Nucleus accumbens (tissue), 56 donors: ENCODE measurements at regions not wholly inside any gene's neighbourhood (a gene's known extent, or its start where the extent isn't known, plus 50 kb on each side); places are given as distances from the start of the nearest gene placed in this dataset.

Source experiments
- DNase-seq, 56 donors: peaks; one replicate each; lab custom pipeline; 2025; lab: John Stamatoyannopoulos, UW

- DNase-seq: no peak
These were observed 1044.5 kb downstream of the NTRK3 start for GRCh38 chr15:87212041-87212440.

GRCh38 chr15:87211547-87211946, 1045.0 kb downstream of the NTRK3 start:
- no peak for DNase-seq

- DNase-seq: no peak
These were observed 1046.4 kb downstream of the NTRK3 start for GRCh38 chr15:87209891-87210689.

- no peak for DNase-seq
These were observed 1048.5 kb downstream of the NTRK3 start for GRCh38 chr15:87207990-87208580.

DNA sequence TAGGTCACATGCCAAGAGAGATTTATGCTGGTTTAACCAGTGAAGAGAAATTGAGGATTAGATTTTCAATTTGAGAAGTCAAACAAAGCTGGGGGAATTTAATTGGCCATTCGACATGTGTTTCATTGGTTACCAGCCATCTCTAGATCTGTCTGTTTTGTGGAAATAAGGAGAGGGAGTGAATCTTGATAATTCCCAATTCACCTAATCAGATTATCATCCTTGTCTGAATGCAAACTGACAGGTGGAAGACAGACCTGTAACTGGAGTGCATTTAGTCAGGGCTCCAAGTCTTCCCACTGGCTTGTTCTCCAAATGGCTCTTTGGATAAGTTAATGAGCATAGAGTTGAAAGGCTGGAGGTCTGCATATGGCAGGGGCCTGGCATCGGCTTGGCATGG, 1049.3 kb downstream of the NTRK3 start:
- DNase-seq: no peak

DNA sequence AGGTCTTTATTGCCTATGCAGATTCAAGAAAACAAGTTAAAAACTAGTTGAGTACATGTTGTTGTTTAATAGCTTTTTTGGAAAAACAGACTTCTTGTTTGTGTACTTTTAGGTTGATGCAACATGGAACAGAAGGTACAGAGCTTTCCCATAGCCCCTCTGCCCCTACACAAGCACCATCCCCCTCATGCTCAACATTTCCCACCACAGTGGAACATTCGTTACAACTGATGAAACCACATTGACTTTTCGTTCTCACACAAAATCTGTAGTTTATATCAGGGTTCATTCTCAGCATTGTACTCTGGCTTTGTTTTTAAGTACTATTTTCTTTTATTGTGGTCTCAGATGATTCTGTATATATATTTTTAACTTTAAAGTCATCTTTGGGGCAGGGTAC, 1054.6 kb downstream of the NTRK3 start:
- no peak for DNase-seq

- no peak for DNase-seq
These were observed 1056.4 kb downstream of the NTRK3 start for GRCh38 chr15:87200149-87200548.

- DNase-seq: no peak
These were observed 1058.6 kb downstream of the NTRK3 start for GRCh38 chr15:87197981-87198380.

DNA sequence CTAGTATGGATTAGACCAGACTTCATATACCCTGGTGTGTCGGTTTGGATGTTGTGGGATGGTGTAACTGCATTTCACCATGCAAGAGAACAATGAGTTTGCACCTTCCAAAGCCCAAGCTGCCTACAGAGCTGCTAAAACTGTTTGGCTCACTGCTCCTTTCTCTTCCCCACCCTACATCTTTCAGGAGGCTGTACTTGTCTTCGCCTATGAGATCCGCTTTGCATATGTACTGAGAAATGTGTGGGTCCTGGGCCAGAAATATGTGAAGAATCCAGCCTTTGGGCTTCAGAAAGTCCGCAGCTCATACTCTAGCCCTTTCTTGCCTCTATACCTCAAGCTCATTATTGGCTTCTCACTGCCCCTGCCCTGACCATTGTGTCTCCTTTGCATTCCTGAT, 1060.0 kb downstream of the NTRK3 start:
- DNase-seq: no peak

DNA sequence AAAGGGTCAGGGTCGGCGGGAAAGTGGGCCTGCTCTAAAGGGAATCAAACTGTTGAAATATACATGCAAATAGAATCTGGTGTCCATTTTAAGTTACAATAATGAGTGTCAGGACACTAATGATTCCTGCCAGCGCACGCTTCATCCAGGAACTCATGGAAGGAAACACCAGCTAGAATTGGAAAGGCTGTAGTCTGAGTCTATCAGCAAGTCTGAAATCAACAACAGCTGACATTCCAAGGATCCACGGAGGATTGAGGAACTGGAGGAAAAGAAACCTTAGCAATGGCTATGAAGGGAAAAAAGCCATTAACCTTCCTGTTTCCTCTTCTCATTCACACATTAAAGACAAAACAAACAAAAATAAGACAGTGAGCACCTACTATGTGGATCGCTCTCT, 1063.1 kb downstream of the NTRK3 start:
- DNase-seq: no peak

DNA sequence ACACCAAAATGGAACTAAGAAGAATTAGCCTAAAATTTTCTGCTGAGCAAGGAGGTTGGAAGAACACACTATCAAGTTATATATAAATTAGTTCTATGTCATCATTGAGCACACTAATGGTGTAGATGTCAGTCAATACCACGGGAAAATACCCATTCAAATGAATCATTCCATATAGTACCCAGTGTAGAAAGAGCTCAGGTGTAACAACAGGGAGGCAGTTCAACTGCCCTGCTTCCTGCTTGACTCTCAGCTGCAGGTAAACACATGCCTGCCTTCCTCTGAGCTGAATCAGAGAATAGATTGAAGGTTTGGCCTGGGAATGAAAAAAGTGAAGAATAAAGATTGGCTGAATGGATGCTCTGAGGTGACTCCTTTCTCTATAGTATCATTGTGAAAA, 1088.0 kb downstream of the AGBL1 start:
- no peak for DNase-seq

- no peak for DNase-seq
These were observed 1087.4 kb downstream of the AGBL1 start for GRCh38 chr15:87167055-87167454.

GRCh38 chr15:87155771-87156170, 1076.1 kb downstream of the AGBL1 start:
- DNase-seq: no peak

DNA sequence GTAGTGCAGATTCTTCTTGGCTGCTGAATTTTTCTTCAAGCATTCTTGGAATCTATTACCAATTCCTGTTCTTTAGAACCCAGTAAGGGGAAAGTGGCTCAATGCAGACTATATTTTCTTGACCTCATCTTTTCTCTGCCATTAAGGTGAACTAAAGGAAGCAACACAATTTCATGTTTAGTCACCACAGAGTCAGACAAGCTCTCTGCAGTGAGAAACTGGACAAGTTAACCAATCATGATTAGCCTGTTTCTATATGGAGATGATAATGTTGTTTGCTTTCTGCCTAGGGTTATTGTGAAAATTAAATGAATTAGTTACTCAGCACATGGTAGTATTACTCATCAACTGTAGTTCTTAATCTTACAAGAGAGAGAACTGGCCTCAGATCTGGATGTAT, 1075.1 kb downstream of the AGBL1 start:
- DNase-seq: no peak

DNA sequence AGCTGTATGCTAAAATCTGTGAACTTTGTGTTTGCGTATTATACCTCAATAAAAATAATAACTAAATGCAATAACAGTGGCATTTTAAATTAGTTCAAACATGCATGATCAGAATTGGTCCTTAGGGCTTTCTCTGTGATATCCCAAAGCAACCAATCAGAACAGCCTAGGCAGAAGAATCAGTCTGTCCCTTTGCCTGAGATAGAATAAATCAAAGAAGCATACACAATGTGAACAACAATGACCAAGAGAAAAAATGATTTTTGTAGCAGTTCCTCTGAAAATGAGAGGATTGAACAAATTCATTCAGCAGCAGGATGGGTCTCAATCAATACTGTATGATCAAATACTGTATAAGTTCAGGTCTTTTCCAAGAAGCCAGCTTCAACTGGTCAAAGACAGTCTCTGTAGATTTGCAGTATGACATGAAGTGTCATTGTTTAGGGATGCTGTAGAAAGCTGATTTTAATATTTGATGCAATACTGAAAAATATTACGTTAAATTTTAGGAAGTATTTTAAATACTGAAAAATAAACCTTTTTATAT, 1071.6 kb downstream of the AGBL1 start:
- no peak for DNase-seq

GRCh38 chr15:87145696-87146095, 1066.0 kb downstream of the AGBL1 start:
- no peak for DNase-seq

GRCh38 chr15:87144775-87145174, 1065.1 kb downstream of the AGBL1 start:
- no peak for DNase-seq

DNA sequence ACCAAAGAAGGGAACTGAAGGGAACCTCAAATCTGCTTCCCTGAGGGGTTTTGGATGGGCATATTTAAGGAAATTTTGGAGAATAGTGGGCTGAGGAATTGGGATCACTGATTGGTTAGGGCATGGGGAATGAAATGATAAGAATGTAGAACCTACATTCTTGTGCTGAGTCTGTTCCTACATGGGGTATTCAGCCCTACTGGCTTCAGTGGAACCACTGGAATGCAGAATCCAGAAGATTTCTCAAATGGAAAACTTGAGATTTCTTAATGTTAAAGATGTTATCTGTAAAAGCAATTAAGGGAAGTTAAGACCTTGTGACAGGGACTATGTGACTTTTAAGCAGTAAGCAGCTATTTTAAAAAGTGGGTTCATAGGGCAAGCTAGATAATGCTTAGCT, 1062.4 kb downstream of the AGBL1 start:
- no peak for DNase-seq

DNA sequence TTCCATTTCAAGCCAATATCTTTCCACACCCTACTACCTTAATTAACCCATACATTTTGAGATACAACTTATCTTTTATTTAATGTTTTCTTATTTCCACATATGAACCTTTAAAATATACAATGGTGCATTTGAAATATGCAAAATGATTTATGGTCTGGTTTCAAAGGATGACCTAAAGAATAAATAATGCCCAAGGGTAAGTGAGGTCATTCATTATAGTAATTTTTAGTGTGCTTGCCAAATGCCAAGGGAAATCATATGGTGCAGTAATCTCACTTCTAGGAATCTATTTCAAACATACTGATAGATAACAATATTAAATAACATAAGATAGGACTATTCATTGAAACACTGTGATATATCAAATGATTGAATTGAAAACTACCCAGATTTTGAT, 1055.4 kb downstream of the AGBL1 start:
- DNase-seq: no peak

- DNase-seq: no peak
These were observed 1054.0 kb downstream of the AGBL1 start for GRCh38 chr15:87133704-87134103.

DNA sequence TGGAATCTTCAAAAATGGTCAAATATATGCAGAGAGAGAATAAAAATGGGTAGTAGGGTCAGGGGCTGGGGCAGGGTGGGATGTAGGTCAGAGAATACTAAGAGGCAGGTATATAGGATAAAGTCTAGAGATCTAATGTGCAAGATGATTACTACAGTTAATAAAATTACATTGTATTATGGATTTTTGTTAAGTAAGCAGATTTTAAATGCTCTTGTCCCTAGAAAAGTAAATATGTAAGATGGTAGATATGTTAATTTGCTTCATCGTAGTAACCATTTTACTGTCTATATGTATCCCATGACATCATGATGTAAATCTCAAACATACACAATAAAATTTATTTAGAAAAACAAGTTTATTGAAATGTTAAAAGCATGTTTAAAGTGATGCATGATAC, 1051.4 kb downstream of the AGBL1 start:
- no peak for DNase-seq

GRCh38 chr15:87129916-87130315, 1050.2 kb downstream of the AGBL1 start:
- no peak for DNase-seq
